GDM1 (cell line): ENCODE measurements at regions not wholly inside any gene's neighbourhood (a gene's known extent, or its start where the extent isn't known, plus 50 kb on each side); places are given as distances from the start of the nearest gene placed in this dataset.
A peak's percentile ranks its signal among the peaks of the same experiment; 100 is the strongest.
"Not testable (repeated sequence)": the region's sequence is repeated elsewhere in the genome, so short reads cannot be mapped to it uniquely, and the experiment has no call there.

Experiments used
- DNase-seq: peaks from one replicate; lab custom pipeline; 2025; lab: John Stamatoyannopoulos, UW

DNA sequence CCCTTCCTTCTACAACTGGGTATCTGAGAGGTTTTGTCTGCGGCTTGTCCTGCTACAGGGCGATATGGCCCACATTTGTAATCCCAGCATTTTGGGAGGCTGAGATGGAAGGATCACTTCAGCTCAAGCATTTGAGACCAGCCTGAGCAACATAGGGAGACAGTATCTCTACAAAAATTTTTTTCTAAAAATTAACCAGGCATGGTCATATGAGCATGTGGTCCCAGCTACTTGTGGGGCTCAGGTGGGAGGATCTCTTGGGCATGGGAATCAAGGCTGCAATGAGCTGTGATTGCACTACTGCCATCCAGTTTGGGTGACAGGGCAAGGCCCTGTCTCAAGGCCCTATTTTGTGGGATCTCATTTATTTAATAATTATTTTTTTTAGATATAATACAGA lies 420.6 kb upstream of the PABPC4L start:
- DNase-seq: no peak

GRCh38 chr4:134621715-134622114 lies 420.1 kb upstream of the PABPC4L start:
- DNase-seq: not testable (repeated sequence)

DNA sequence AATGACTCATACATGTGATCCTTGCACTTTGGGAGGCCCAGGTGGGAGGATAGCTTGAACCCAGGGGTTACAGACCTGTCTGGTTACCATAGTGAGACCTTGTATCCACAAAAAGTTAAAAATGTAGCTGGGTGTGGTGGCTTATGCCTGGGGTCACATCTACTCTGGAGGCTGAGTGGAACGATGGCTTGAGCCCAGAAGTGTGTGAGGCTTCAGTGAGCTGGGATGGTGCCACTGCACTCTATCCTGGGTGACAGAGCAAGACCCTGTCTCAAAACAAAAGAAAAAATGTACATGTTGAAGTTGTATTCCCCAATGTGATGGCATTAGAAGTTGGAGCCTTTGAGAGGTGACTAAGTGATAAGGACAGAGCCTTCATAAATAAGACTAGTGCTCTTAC lies 409.4 kb upstream of the PABPC4L start:
- no peak for DNase-seq

- no peak for DNase-seq
These were observed 408.6 kb upstream of the PABPC4L start for GRCh38 chr4:134610172-134610571.

DNA sequence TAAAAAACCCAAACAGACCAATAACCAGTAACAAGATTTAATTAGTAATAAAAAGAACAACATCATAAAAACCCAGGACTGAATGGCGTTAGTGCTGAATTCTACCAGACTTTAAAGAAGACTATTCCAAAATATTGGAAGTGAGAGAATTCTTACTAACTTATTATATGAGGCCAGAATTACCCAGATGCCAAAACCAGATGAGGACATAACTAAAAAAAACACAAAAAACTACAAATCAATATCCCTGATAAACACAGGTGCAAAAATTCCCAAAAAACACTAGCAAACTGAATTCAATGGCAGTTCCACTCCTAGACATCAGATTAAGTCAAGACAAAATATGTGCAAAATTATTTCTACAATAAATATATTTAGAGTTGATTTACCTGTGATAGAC lies 400.1 kb upstream of the PABPC4L start:
- DNase-seq: no peak

GRCh38 chr4:134591326-134591725 lies 389.7 kb upstream of the PABPC4L start:
- no peak for DNase-seq

DNA sequence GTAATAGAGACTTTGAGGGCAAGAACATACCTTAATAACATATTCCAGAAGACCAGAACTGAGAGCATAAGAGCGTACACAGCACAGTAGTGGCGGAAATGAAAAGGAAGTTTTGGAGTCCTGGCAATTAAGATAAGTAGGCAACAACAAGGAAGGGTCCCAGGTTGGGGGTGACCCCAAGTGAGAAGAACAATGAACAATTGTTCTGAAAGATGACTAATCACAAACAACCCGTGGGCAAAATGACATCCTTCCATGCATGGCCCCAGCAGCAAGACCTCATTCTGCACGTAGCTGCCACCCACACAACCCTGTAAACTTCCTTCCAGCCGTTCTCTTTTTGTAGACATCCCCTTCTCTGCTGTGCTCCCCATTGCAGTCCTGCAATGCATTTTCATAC lies 384.4 kb upstream of the PABPC4L start:
- no peak for DNase-seq

- DNase-seq: no peak
These were observed 365.9 kb upstream of the PABPC4L start for GRCh38 chr4:134567461-134567860.

DNA sequence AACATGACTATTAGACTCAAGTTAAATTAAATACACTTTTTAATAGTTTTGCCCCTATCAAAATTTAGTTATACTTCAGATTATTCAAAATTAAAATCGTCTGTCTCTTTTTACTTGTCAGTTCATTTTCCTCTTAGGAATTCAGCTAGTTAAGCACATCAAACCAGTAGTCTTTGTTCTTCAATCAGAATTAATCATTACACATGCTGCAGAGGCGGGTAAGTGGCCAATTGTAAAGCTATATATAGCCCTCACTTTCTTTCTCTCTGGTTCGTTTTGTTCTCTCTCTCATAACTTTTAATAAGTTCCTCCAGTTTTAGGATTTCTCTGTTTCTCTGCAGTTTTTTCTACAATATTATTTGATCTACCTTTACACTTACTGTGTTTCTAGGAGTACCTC lies 359.1 kb upstream of the PABPC4L start:
- DNase-seq: no peak

DNA sequence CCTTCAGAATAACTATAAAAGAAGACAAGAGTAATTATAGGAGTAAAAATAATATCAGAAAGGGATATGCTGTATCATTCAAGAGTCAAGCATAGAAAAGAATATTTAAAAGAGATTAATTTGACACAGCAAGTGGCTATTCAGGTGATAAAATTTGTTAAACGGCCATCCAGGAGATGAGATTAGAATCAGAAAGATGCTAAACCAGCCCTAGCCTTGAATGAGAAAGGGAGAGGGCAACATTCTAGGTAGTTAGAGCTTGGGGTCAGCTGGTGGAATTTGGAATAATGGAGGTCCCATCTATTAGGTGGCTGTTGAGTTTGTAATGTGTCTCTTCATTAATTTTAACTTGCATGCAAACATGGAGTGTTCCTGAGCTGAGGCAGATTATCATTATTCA lies 350.5 kb upstream of the PABPC4L start:
- no peak for DNase-seq

- DNase-seq: no peak
These were observed 349.8 kb upstream of the PABPC4L start for GRCh38 chr4:134551348-134551747.

- DNase-seq: no peak
These were observed 346.6 kb upstream of the PABPC4L start for GRCh38 chr4:134548052-134548628.

DNA sequence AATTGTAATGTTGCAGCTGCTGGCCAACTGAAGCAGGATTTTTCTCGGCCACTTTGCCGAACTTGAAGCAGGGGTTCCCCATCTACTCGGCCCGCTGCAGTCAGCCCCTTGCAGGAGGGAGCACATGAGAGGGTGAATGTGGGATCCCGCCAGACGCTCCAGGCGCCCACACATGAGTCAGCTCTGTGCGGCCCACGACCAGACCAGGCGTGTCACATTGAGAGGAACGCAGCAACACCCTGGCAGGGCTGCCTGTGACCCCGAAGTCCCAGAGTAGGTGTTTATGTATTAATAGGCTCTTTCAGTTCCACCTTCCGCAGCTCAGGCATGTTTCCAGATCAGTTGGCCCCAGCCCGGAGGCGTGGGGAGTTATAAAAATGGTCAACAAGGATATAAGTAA lies 344.7 kb upstream of the PABPC4L start:
- no peak for DNase-seq

- peak; percentile 7 for DNase-seq
These were observed 342.7 kb upstream of the PABPC4L start for GRCh38 chr4:134544303-134544770.

DNA sequence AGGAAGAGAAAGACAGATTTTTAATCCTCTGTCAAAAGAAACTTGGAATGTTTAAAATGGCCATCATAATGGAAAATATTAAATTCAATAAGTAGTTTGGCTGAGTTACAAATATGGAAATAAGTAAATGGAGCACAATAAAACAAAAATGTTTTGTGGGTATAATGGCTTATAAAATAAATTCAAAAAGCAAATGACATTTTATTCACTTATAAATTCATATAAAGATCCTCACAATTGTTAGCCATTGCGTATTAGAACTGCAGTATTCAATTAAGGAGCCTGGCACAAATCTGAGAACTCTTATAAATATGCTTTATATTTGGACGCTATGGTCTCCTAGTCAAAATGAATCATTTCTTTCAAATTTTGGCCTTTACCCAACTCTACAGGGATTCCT lies 339.0 kb upstream of the PABPC4L start:
- no peak for DNase-seq

- no peak for DNase-seq
These were observed 338.2 kb upstream of the PABPC4L start for GRCh38 chr4:134539729-134540231.

DNA sequence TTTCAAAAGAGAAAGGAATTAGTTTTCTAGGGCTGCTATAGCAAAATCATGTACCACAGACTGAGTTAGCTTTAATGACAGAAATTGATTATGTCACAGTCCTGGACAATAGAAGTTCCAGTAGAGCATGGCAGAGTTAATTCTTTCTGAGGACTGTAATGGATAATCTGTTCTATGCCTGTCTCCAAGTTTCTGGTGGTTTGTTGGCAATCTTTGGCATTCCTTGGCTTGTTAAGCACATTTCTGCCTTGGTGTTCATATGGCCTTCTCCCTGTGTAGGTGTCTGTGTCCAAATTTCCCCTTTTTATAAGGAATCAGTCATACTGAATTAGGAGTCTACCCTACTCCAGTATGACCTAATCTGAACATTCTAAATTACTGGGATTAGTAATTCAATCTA lies 336.1 kb upstream of the PABPC4L start:
- DNase-seq: no peak

DNA sequence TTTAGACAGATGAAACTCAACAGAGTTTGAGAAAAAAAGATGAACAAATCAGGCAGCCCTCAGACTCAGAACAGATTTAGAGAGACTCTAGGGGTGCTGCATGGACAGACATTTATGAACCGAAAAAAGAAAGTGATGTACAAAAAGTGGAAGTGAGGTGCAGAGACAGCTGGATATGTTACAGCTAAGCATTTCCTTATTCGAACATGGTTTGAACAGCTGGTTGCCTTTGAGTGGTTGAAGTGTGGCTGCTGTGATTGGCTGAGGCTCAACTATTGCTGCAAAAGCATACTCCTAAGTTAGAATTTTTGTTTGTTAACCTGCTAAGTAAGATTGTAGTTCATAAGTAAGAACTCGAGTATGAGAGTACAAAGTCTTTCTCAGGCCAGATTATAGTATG lies 331.5 kb upstream of the PABPC4L start:
- no peak for DNase-seq

GRCh38 chr4:134531013-134531412 lies 329.4 kb upstream of the PABPC4L start:
- DNase-seq: no peak

- DNase-seq: no peak
These were observed 328.0 kb upstream of the PABPC4L start for GRCh38 chr4:134529629-134530028.

- no peak for DNase-seq
These were observed 317.1 kb upstream of the PABPC4L start for GRCh38 chr4:134518574-134519217.

- DNase-seq: no peak
These were observed 309.0 kb upstream of the PABPC4L start for GRCh38 chr4:134510544-134510943.

GRCh38 chr4:134505511-134505910 lies 303.9 kb upstream of the PABPC4L start:
- no peak for DNase-seq
